ENCODE measurements at regions not wholly inside any gene's neighbourhood (a gene's known extent, or its start where the extent isn't known, plus 50 kb on each side); places are given as distances from the start of the nearest gene placed in this dataset.
"Not testable (repeated sequence)": the region's sequence is repeated elsewhere in the genome, so short reads cannot be mapped to it uniquely, and the experiment has no call there.

- no peak for DNase-seq
These were observed 157.8 kb upstream of the HDAC4 start for GRCh38 chr2:239558661-239559060.

GRCh38 chr2:239557516-239557915, 156.7 kb upstream of the HDAC4 start:
- no peak for DNase-seq

GRCh38 chr2:239555571-239555905, 154.7 kb upstream of the HDAC4 start:
- no peak for DNase-seq

GRCh38 chr2:239554766-239555570, 154.1 kb upstream of the HDAC4 start:
- no peak for DNase-seq

GRCh38 chr2:239553376-239554000, 152.7 kb upstream of the HDAC4 start:
- no peak for DNase-seq

- DNase-seq = no peak
These were observed 151.6 kb upstream of the HDAC4 start for GRCh38 chr2:239552213-239552926.

GRCh38 chr2:239551206-239551605, 150.4 kb upstream of the HDAC4 start:
- DNase-seq = no peak

GRCh38 chr2:239550357-239550756, 149.5 kb upstream of the HDAC4 start:
- DNase-seq = no peak

- no peak for DNase-seq
These were observed 149.0 kb upstream of the HDAC4 start for GRCh38 chr2:239549711-239550255.

- DNase-seq = no peak
These were observed 148.3 kb upstream of the HDAC4 start for GRCh38 chr2:239548965-239549595.

GRCh38 chr2:239548451-239548871, 147.6 kb upstream of the HDAC4 start:
- DNase-seq = no peak

- DNase-seq = not testable (repeated sequence)
These were observed 146.3 kb upstream of the HDAC4 start for GRCh38 chr2:239547140-239547539.

GRCh38 chr2:239546541-239546940, 145.7 kb upstream of the HDAC4 start:
- DNase-seq = no peak

GRCh38 chr2:239545741-239546392, 145.0 kb upstream of the HDAC4 start:
- no peak for DNase-seq

- DNase-seq = no peak
These were observed 144.2 kb upstream of the HDAC4 start for GRCh38 chr2:239544918-239545465.

- no peak for DNase-seq
These were observed 143.5 kb upstream of the HDAC4 start for GRCh38 chr2:239544143-239544917.

- no peak for DNase-seq
These were observed 142.9 kb upstream of the HDAC4 start for GRCh38 chr2:239543702-239544101.

- DNase-seq = no peak
These were observed 139.4 kb upstream of the HDAC4 start for GRCh38 chr2:239540174-239540573.

GRCh38 chr2:239539776-239540100, 138.9 kb upstream of the HDAC4 start:
- no peak for DNase-seq

GRCh38 chr2:239539083-239539775, 138.4 kb upstream of the HDAC4 start:
- DNase-seq = no peak
